Adrenal gland (tissue), 9 donors: ENCODE measurements at regions not wholly inside any gene's neighbourhood (a gene's known extent, or its start where the extent isn't known, plus 50 kb on each side); places are given as distances from the start of the nearest gene placed in this dataset.

Source experiments
- DNase-seq, 7 donors: peaks; one replicate each; pipeline ENCODE4 v3.0.0-alpha.2; 2019 to 2020
- H3K27ac ChIP-seq, 5 donors: fragments of 200-600 bp; sonication (generic) in 4 of 5; 1 replicate in 3 of 5; 2 replicates in 2 of 5; pipeline versions ENCODE4 v1.5.1 to v1.8.0; 2016 to 2020; ENCODE audit warnings: mild to moderate bottlenecking in 1 of 5
- H3K27me3 ChIP-seq: fragments of 200-600 bp; 2 replicates; pipeline ENCODE4 v1.8.0; 2021
- H3K36me3 ChIP-seq, 2 donors: fragments of 200-600 bp; replicated peaks in 1 of 2; 1 replicate in 1 of 2; 2 replicates in 1 of 2; pipeline versions ENCODE4 v1.5.1 to v1.8.0; 2018 to 2022
- H3K4me1 ChIP-seq, 2 donors: fragments of 200-600 bp; replicated peaks in 1 of 2; 1 replicate in 1 of 2; 2 replicates in 1 of 2; pipeline versions ENCODE4 v1.5.1 to v1.8.0; 2018 to 2021
- H3K4me3 ChIP-seq, 4 donors: fragments of 200-600 bp; sonication (generic) in 3 of 4; one replicate each; pipeline ENCODE4 v1.5.1; 2016 to 2018
- H3K9me3 ChIP-seq, 3 donors: fragments of 200-600 bp; sonication (generic) in 1 of 3; replicated peaks in 1 of 3; 1 replicate in 2 of 3; 2 replicates in 1 of 3; pipeline versions ENCODE4 v1.5.1 to v1.8.0; 2016 to 2021
- CTCF ChIP-seq, 6 experiments: fragments of 450-650 bp in 4 of 6; fragments of 200-600 bp in 2 of 6; sonication (generic) in 1 of 6; IDR thresholded peaks; 1 replicate in 5 of 6; 2 replicates in 1 of 6; pipeline versions ENCODE4 v1.5.1 to v1.8.0; 2016 to 2021; ENCODE audit warnings: antibody characterized with exemption in 6 of 6, mild to moderate bottlenecking in 2 of 6, moderate library complexity in 1 of 6
- POLR2A ChIP-seq, 2 donors: fragments of 450-650 bp; IDR thresholded peaks; one replicate each; pipeline ENCODE4 v1.6.1; 2017; ENCODE audit warnings: antibody characterized with exemption in 2 of 2, mild to moderate bottlenecking in 2 of 2, moderate library complexity in 1 of 2
- WGBS, 4 donors: extraction: QIAGEN DNeasy Blood & Tissue Kit in 2 of 4; methylation state at CpG; one replicate each; pipeline versions ENCODE4 v1.1.5 to v1.1.7; 2013 to 2017; 5-methylcytosine and 5-hydroxymethylcytosine counted together
- intact Hi-C, 2 donors: fragments of 100-400 bp; cut with DNase I; formaldehyde crosslinking; loops; one replicate each; pipeline versions ENCODE4 v1.14.1 to v1.15.0; 2022 to 2023
- donor health status: healthy with polysubstance abuse.
- donor health status: Bipolar disorder and iron deficiency.
- donor health status: DM: yes; HTN: yes; CAD: no.
- donor health status: DM: no; HTN: no; CAD: no.
- donor health status: DM: no; HTN: no; CAD: no.

GRCh38 chr16:9495824-9496223 lies 404.4 kb downstream of the HAPSTR1 start:
- DNase-seq, result no peak
- TF ChIP-seq CTCF (IDR thresholded peaks at IDR 0.05) (no peak), POLR2A (IDR thresholded peaks at IDR 0.05) (no peak)
- intact Hi-C loops, result no loop called here
- H3K36me3 ChIP-seq, result no peaks in the 10 kb centered on the region
- H3K4me3 ChIP-seq, result no peak overlapping the region
- no peaks in the 10 kb centered on the region for H3K4me1 ChIP-seq
- H3K27me3 ChIP-seq, result no peaks in the 10 kb centered on the region
- no peak overlapping the region for H3K27ac ChIP-seq
- H3K9me3 ChIP-seq, result no peaks in the 10 kb centered on the region
- WGBS, 4 donors, result 61 to 75% (median 72%) methylated on average over 3 of the region's 3 CpGs

- Histone ChIP-seq H3K27me3 (no peaks in the 10 kb centered on the region), H3K27ac (no peak overlapping the region), H3K4me1 (no peaks in the 10 kb centered on the region), H3K36me3 (no peaks in the 10 kb centered on the region), H3K9me3 (no peaks in the 10 kb centered on the region), H3K4me3 (no peak overlapping the region)
- TF ChIP-seq CTCF (IDR thresholded peaks at IDR 0.05), result no peak
- intact Hi-C loops, result no loop called here
- DNase-seq, result no peak
- WGBS, 4 donors, result 63 to 77% (median 70%) methylated on average over 3 of the region's 3 CpGs
These were observed 406.3 kb downstream of the HAPSTR1 start for GRCh38 chr16:9497750-9498149.

GRCh38 chr16:9499941-9500593 lies 408.6 kb downstream of the HAPSTR1 start:
- intact Hi-C loops, result no loop called here
- DNase-seq, result no peak

GRCh38 chr16:9500872-9501271 lies 409.4 kb downstream of the HAPSTR1 start:
- no peak overlapping the region for H3K4me3 ChIP-seq
- WGBS, 4 donors, result 75 to 90% (median 81%) methylated on average over 2 of the region's 2 CpGs
- H3K9me3 ChIP-seq, result no peaks in the 10 kb centered on the region
- no peak for DNase-seq
- no peaks in the 10 kb centered on the region for H3K36me3 ChIP-seq
- intact Hi-C loops, result no loop called here
- TF ChIP-seq CTCF (IDR thresholded peaks at IDR 0.05), result no peak
- no peak for TF ChIP-seq POLR2A (IDR thresholded peaks at IDR 0.05)
- H3K27ac ChIP-seq, result no peak overlapping the region
- H3K4me1 ChIP-seq, result no peaks in the 10 kb centered on the region
- no peaks in the 10 kb centered on the region for H3K27me3 ChIP-seq

More at GRCh38 chr16:9499941-9500593, 408.6 kb downstream of the HAPSTR1 start:
- 20 to 50% (median 35%) methylated on average over 1 of the region's 1 CpG for WGBS, 4 donors
- H3K4me3 ChIP-seq, result no peak overlapping the region
- no peaks in the 10 kb centered on the region for H3K27me3 ChIP-seq
- H3K36me3 ChIP-seq, result no peaks in the 10 kb centered on the region
- no peaks in the 10 kb centered on the region for H3K9me3 ChIP-seq
- no peak overlapping the region for H3K27ac ChIP-seq
- H3K4me1 ChIP-seq, result no peaks in the 10 kb centered on the region
- TF ChIP-seq POLR2A (IDR thresholded peaks at IDR 0.05), result no peak
- no peak for TF ChIP-seq CTCF (IDR thresholded peaks at IDR 0.05)
